Ovary (tissue), 3 donors: ENCODE measurements at regions not wholly inside any gene's neighbourhood (a gene's known extent, or its start where the extent isn't known, plus 50 kb on each side); places are given as distances from the start of the nearest gene placed in this dataset.

Experiments used
- POLR2A ChIP-seq: fragments of 450-650 bp; IDR thresholded peaks from one replicate; pipeline ENCODE4 v1.6.1; 2017; ENCODE audit warnings: antibody characterized with exemption, mild to moderate bottlenecking, moderate library complexity
- TF ChIP-seq, protein P1 (sequence below), 3 donors: fragments of 450-650 bp in 2 of 3; fragments of 200-600 bp in 1 of 3; IDR thresholded peaks; one replicate each; pipeline versions ENCODE4 v1.5.1 to v1.8.0; 2016 to 2022; ENCODE audit warnings: antibody characterized with exemption in 3 of 3, mild to moderate bottlenecking in 1 of 3
- donor health status: DM: no; HTN: no; CAD: no.

DNA sequence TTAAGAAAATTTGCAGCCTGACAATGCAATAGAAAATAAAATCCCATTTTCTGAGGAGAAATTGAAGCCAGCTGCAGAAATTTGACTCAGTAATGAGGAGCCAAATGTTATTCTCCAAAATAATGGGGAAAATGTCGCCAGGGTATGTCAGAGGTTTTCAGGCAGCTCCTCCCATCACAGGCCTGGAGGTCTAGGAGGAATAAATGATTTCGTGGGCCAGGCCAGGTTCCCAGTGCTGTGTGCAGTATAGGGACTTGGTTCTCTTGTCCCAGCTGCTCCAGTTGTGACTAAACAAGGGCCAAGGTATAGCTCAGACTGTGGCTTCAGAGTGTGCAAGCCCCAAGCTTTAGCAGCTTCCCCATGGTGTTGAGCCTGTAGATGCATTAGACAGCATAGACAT, 1240.8 kb upstream of the ADGRB3 start:
- TF ChIP-seq, protein P1, sequence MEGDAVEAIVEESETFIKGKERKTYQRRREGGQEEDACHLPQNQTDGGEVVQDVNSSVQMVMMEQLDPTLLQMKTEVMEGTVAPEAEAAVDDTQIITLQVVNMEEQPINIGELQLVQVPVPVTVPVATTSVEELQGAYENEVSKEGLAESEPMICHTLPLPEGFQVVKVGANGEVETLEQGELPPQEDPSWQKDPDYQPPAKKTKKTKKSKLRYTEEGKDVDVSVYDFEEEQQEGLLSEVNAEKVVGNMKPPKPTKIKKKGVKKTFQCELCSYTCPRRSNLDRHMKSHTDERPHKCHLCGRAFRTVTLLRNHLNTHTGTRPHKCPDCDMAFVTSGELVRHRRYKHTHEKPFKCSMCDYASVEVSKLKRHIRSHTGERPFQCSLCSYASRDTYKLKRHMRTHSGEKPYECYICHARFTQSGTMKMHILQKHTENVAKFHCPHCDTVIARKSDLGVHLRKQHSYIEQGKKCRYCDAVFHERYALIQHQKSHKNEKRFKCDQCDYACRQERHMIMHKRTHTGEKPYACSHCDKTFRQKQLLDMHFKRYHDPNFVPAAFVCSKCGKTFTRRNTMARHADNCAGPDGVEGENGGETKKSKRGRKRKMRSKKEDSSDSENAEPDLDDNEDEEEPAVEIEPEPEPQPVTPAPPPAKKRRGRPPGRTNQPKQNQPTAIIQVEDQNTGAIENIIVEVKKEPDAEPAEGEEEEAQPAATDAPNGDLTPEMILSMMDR (IDR thresholded peaks at IDR 0.05), result no peak
- TF ChIP-seq POLR2A, result no peak
